HG02759 (cell line): ENCODE measurements at regions not wholly inside any gene's neighbourhood (a gene's known extent, or its start where the extent isn't known, plus 50 kb on each side); places are given as distances from the start of the nearest gene placed in this dataset.

ENCODE experiments used
- ATAC-seq: cut with Tn5 transposase; IDR thresholded peaks from one replicate; pipeline ENCODE4 v1.9.1; 2021; ENCODE audit warnings: mild to moderate bottlenecking, moderate library complexity; ENCODE audit not compliant: unreplicated experiment

GRCh38 chr6:80480421-80481157 is 374.1 kb downstream of the BCKDHB start:
- ATAC-seq = no peak

- no peak for ATAC-seq
Observed at GRCh38 chr6:80478030-80478429, 371.6 kb downstream of the BCKDHB start.

- no peak for ATAC-seq
Observed at GRCh38 chr6:80477591-80477990, 371.1 kb downstream of the BCKDHB start.

DNA sequence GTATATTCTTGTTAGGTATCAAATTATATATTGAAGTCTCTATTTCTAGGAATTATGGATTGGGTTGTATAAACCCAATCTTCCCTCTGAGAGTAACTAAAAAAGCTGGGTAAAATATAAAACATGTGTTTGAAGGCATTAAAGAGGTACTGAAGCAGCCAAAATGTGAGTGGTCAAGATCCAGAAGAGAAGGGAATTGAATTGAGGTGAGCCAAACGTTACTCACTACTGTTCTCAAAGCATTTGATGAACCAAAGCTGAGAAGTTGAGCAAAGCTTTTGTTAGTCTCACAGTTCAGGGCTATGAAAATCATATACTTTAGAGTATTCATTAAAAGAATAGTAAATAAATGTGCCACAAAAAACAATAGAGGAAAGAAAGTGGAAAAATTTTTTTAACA is 365.8 kb downstream of the BCKDHB start:
- no peak for ATAC-seq

DNA sequence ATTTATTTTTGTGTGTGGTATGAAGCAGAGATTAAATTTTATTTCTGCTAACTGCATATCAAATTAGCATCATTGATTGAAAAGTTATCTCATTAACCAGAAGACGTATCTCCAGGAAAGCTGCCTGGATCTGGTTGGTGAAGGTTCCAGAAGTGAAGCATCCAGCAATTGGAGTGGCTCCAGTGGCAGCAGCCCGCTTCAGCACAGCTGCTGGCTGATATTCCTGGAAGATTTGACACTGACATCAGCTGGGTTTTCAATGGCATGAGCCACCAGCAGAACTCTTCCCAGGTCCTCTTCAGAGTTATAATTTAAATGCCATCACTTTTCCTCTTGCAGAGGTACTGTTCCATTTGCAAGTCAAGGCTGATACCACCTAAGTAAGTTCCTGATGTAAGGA is 363.5 kb downstream of the BCKDHB start:
- no peak for ATAC-seq

GRCh38 chr6:80468398-80468797 is 361.9 kb downstream of the BCKDHB start:
- ATAC-seq = no peak

GRCh38 chr6:80467408-80467807 is 360.9 kb downstream of the BCKDHB start:
- no peak for ATAC-seq

DNA sequence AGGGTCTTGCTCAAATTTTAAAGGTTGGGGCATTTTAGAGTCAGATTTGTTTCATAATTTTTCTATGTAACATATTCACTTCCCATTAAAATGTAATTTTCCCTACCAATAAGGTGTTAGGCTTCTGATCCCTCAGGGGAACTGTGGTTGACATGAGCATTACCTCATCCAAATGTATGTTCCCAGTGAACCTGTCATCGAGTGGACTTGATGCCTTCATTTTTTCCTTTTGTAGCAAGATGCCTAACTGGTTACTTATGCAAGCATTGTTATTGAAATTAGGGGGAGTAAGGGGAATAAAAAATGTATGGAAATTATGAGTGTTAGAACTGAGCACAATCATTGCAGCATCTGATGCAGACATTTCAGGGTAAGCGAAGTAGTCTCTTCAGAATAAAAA is 360.5 kb downstream of the BCKDHB start:
- no peak for ATAC-seq

- ATAC-seq = no peak
Observed at GRCh38 chr6:80465513-80465912, 359.0 kb downstream of the BCKDHB start.

- no peak for ATAC-seq
Observed at GRCh38 chr6:80464901-80465300, 358.4 kb downstream of the BCKDHB start.

DNA sequence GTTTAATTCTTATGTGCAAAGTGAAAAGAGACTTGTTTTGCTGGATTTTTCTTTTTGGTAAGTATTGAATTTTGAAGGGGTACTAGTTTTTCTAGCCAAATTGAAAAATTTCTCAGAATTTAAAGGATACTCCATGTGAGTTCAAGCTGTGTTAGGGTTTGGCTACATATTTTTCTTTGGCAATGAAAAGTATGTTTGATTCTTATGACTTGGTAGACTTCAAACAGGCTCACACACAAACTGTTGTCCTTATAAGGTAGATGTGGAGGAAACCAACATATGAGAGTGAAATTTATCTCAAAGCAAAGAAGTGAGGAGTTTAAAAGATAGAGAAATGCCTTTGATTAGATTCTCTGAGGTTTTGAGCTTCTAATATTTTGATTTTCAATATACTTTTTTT is 356.7 kb downstream of the BCKDHB start:
- no peak for ATAC-seq

DNA sequence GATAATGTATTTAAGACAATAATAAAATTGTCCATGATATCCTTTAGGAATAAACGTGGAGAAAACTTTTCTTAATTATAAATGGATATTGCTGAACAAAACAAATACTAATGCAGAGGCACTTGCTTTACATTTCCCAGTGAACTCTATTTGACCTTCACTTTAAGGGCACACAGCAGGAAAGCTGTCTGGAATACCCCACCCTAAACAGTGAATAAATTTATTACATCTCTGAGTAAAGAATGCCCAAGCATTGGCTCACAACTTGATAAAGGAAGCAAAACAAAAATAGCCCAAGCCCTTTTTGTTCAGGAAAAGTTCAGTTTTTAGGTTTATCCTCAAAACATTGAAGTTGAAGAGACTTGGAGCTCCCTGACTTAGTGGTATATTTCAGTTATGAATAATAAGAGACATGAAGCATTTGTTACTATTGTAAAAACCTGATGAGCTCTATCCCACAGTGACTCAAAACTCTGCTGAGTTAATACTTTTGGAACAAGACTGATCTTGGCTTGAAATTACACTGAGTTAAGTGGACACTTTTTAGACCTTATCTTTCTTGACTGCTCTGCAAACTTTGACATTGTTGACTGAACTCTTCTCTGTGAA is 353.9 kb downstream of the BCKDHB start:
- no peak for ATAC-seq

- no peak for ATAC-seq
Observed at GRCh38 chr6:80457439-80457933, 351.0 kb downstream of the BCKDHB start.

DNA sequence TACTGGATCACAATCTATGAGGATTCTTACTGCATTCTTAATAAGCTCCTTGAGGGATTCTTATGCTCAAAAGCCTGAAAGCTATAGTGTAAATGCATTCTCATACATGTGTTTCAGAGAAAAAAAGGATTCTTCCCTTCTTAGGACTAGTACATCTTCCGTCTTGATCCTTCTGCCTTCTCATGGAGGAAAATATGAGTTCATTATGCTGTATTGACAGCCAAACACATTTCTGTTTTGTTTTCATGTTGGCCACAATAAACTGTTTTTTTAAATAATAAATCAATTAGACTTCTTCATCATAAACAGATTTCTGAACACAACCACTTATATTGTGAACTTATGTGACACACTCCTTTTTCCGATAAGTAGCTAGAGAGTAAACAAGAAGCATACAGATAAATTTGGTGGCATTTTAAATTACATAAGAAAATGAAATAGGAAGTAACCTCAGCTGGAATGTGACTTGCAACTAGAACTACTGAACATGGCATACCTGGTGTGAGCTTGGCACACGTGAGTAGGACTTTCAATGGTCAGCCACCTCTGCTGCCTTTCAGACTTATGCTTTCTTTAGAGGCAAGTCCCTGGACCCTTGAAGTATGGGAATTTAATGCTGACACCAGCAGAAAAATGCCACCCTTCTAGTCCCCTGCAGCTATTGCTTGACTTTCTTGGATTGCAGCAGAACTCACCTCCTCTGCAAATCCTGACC is 350.4 kb downstream of the BCKDHB start:
- no peak for ATAC-seq

GRCh38 chr6:80454661-80455365 is 348.3 kb downstream of the BCKDHB start:
- no peak for ATAC-seq

DNA sequence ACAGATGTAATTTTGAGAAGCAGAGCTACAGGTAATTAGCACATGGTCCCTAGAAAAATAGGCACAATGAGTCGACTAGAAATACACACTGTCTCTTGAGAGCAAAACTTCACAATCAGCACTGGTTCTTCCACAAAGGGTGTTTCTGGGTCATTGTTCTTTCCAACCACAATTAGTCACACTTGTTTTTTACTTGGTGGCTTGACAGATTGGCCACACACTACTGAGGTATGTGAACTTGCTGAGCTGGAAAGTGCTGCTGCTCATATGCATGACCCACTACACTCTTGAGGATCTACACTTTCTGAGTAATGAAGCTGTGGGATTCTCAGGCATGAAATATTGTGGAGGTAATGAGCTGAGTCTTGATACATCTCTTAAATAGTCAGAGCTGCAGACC is 347.7 kb downstream of the BCKDHB start:
- peak; percentile 80 for ATAC-seq

DNA sequence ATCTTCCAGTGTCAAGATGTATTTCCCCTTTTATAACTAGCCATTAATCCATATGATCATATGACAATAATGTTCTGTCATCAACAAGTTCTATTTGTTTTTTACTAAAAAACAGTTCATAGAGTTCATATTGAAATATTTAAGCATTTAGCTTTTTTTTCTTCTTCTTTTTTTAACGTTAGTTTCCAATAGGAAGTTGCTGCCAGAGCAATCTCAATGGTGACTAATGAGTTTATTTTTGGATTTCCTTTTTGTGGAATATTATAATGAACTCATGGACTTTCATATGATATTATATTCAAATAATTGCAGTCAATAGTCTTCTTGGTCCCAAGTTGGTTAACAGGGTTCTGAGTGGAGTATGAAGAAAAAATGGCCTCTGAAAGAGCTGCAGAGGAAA is 343.3 kb downstream of the BCKDHB start:
- ATAC-seq = no peak

DNA sequence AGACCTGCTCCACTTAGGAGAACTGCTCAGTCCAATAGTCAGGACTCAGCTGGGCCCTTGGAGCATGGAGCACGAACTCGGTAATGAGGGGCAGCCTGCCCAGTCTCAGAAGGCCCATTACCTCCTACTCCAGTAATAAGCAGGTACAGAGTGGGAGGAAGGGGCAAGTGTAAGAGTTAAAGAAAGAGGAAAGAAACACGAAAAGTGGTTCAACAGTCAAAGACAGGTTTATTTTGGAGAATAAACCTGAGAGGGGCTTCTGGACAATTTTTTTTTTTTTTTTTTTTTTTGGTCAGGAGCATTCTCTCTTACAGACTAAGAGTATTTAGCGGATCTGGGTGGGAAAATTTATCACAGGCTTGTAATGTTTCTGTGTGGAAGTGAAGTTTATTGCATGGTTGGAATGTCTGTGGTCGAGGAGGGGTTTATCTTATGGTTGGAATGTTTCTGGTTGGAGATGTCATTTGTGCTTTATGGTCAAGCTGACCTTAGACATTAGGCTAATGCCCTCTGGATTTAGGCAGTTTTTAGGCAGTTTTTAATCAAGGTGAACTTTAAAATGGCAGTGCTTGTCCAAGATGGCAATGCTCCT is 340.1 kb downstream of the BCKDHB start:
- ATAC-seq = no peak

GRCh38 chr6:80445751-80446150 is 339.3 kb downstream of the BCKDHB start:
- no peak for ATAC-seq

- ATAC-seq = no peak
Observed at GRCh38 chr6:80442366-80442765, 335.9 kb downstream of the BCKDHB start.

- no peak for ATAC-seq
Observed at GRCh38 chr6:80441131-80441530, 334.7 kb downstream of the BCKDHB start.
